ENCODE measurements at regions not wholly inside any gene's neighbourhood (a gene's known extent, or its start where the extent isn't known, plus 50 kb on each side); places are given as distances from the start of the nearest gene placed in this dataset.

DNA sequence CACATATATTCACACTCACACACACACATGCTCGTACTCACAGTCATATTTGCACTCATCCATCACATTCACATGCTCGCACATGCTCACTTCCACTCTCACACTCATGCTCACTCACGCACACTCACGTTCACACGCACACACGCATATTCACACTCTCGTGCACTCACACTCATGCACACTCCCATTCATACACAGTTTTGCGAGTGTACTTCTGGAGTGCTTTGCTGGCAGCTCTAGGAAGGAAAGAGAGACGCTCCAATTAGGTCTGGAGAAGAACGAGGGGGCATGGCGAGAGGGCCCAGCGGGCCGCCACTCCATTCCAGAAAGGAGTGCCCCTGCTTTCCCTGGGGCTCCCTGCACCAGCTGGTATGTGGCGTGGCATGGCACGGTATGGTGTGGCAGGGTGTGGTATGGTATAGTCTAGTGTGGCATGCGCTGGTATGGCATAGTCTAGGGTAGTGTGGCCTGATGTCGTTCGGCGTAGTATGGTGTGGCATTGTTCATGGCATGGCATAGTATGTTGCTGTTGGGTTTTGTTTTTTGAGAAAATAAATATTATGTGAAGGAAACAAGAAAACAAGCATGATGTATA, 216.8 kb upstream of the CDYL start:
- no peak for DNase-seq
- Histone ChIP-seq H3K27me3 (replicated peaks in 1 of 7) (no peaks in the 10 kb centered on the region), H3K4me1 (no peaks in the 10 kb centered on the region), H3K9me3 (no peaks in the 10 kb centered on the region), H3K36me3 (no peaks in the 10 kb centered on the region), H3K27ac (no peak overlapping the region), H3K4me3 (no peak overlapping the region)
- intact Hi-C loops (cut with DNase I; ENCODE audit: low total_unique reads), result no loop called here
- WGBS, 5 donors, result 94 to 97% (median 94%) methylated on average over 19 of the region's 19 CpGs
- TF ChIP-seq CTCF (IDR thresholded peaks at IDR 0.05 in 8 of 11, conservative IDR thresholded peaks at IDR 0.05 in 3 of 11), result no peak
- TF ChIP-seq POLR2AphosphoS5 (IDR thresholded peaks at IDR 0.05), result no peak
- no peak for TF ChIP-seq POLR2A (IDR thresholded peaks at IDR 0.05)

- H3K9me3 ChIP-seq, result peaks cover 0 to 4% (median 0%) of the 10 kb centered on the region in 8 donors
- H3K4me3 ChIP-seq, result no peak overlapping the region
- no peaks in the 10 kb centered on the region for H3K4me1 ChIP-seq
- TF ChIP-seq POLR2A (IDR thresholded peaks at IDR 0.05), result no peak
- no peak for TF ChIP-seq POLR2AphosphoS5 (IDR thresholded peaks at IDR 0.05)
- no peak for TF ChIP-seq CTCF (IDR thresholded peaks at IDR 0.05 in 8 of 11, conservative IDR thresholded peaks at IDR 0.05 in 3 of 11)
- H3K27me3 ChIP-seq (replicated peaks in 1 of 7), result peaks cover 0 to 14% (median 0%) of the 10 kb centered on the region in 7 donors
- H3K27ac ChIP-seq, result no peak overlapping the region
- intact Hi-C loops (cut with DNase I; ENCODE audit: low total_unique reads), result no loop called here
- no peak for DNase-seq
- H3K36me3 ChIP-seq, result no peaks in the 10 kb centered on the region
Measured at GRCh38 chr6:4554645-4555044, 221.6 kb upstream of the CDYL start.

DNA sequence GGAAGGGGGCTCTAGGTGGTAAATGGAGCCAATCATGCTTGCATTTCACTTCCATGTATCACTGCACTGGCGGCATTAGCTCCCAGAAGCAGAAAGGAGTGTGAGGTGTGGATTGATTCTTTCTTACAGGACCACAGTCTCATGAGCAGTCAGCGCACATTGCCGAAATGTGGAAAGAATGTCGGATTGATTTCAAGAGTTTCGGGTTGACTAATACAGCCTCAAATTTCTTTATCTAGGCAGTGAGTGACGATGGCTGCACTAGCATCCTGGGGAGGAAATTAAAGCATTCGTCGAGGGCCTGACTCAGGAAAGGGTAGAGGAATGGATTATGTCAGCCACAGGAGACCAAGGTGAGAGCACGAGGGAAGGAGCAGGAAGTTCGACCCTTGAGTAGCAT, 222.8 kb upstream of the CDYL start:
- Histone ChIP-seq H3K4me3 (no peak overlapping the region), H3K27ac (no peak overlapping the region), H3K36me3 (no peaks in the 10 kb centered on the region), H3K27me3 (replicated peaks in 1 of 7) (peaks cover 0 to 14% (median 0%) of the 10 kb centered on the region in 7 donors), H3K9me3 (peaks cover 0 to 5% (median 0%) of the 10 kb centered on the region in 8 donors), H3K4me1 (no peaks in the 10 kb centered on the region)
- 56 to 74% (median 62%) methylated on average over 10 of the region's 10 CpGs for WGBS, 5 donors
- DNase-seq, result no peak
- intact Hi-C loops (cut with DNase I; ENCODE audit: low total_unique reads), result no loop called here
- no peak for TF ChIP-seq POLR2AphosphoS5 (IDR thresholded peaks at IDR 0.05)
- no peak for TF ChIP-seq POLR2A (IDR thresholded peaks at IDR 0.05)
- no peak for TF ChIP-seq CTCF (IDR thresholded peaks at IDR 0.05 in 8 of 11, conservative IDR thresholded peaks at IDR 0.05 in 3 of 11)

DNA sequence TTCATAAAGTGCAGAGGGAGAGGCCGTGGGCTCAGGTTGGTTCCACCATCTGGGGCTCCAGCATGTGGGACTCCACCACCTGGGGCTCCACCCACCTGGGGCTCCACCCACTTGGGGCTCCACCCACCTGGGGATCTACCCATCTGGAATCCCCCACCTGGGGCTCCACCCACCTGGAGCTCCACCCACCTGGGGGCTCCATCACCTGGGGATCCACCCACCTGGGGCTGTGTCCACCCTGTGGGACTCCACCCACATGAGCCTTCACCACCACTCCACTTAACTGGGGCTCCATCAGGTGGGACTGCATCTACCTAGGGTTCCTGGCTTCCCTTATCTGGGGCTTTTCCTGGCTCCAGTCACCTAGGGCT, 226.0 kb upstream of the CDYL start:
- intact Hi-C loops (cut with DNase I; ENCODE audit: low total_unique reads), result no loop called here
- peaks cover 0 to 5% (median 0%) of the 10 kb centered on the region in 8 donors for H3K9me3 ChIP-seq
- no peak overlapping the region for H3K27ac ChIP-seq
- no peaks in the 10 kb centered on the region for H3K36me3 ChIP-seq
- peaks cover 0 to 14% (median 0%) of the 10 kb centered on the region in 7 donors for H3K27me3 ChIP-seq (replicated peaks in 1 of 7)
- no peak overlapping the region for H3K4me3 ChIP-seq
- WGBS, 5 donors, result 78 to 100% (median 89%) methylated on average over 1 of the region's 1 CpG
- DNase-seq, result no peak
- no peaks in the 10 kb centered on the region for H3K4me1 ChIP-seq
- TF ChIP-seq CTCF (IDR thresholded peaks at IDR 0.05 in 8 of 11, conservative IDR thresholded peaks at IDR 0.05 in 3 of 11) (no peak), POLR2A (IDR thresholded peaks at IDR 0.05) (no peak), POLR2AphosphoS5 (IDR thresholded peaks at IDR 0.05) (no peak)

Measured in spleen (tissue), 11 donors.